ENCODE measurements at regions not wholly inside any gene's neighbourhood (a gene's known extent, or its start where the extent isn't known, plus 50 kb on each side); places are given as distances from the start of the nearest gene placed in this dataset.
A peak's percentile ranks its signal among the peaks of the same experiment; 100 is the strongest.

DNA sequence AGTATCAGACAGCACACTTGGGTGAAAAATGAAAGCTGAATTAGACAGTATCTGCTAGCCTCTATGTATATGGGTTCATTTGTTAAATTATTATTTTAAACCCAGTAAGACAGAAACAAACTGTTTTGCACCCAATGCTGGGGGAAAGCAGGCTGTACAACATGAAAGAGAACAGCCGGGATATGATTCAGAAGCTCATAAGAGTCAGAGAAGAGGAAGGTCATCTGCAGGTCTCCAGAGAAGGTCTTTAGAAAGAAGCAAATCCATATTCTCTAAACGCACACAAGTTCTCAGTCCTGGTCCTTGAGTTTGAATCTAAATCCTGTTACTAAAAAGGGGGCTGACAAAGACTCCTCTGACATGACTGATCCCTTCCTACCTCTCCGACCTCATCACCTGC is 155.1 kb downstream of the SIPA1L2 start:
- DNase-seq = no peak

DNA sequence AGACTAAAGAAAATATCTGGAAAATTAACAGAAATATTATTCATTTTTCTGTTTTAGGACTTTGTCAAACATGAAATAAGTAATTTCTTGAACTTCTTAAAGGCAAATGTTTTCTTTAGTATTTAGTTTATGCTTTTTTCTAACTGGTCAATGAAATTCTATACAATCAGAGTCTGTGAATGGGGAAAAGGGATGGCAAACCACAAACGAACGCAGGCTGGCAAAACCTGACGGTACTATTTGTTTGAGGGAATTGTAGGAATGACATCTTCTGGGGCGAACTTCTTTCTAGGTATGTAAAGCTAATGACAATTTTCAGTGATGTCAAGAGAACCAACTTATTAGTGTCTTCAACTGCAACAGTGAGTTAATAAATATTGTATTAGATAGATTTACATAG is 156.0 kb downstream of the SIPA1L2 start:
- no peak for DNase-seq

DNA sequence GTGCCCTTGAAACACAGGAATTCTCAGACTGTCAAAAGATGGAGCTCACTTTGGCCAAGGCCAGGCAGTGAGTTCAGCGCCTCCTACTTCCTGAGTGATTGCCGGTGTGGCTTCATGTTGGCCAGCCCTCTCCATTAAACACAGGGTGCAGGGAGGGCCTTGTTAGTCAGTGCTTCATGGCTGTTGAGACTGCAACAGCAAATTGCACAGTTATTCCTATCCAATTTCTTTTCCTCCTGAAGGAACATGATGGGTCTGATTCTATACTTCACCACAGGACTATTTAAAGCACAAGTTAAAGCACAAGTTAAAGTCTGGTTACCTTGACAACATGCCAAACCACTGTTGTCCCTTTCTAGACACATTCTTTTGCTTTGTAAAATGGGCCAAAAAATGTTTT is 156.6 kb downstream of the SIPA1L2 start:
- DNase-seq = no peak

GRCh38 chr1:232472485-232473041 is 157.4 kb downstream of the SIPA1L2 start:
- DNase-seq = no peak

- DNase-seq = no peak
These were observed 158.7 kb downstream of the SIPA1L2 start for GRCh38 chr1:232471250-232471649.

GRCh38 chr1:232470711-232471110 is 159.2 kb downstream of the SIPA1L2 start:
- no peak for DNase-seq

GRCh38 chr1:232468249-232468648 is 161.7 kb downstream of the SIPA1L2 start:
- DNase-seq = no peak

GRCh38 chr1:232467073-232467760 is 162.7 kb downstream of the SIPA1L2 start:
- no peak for DNase-seq

- no peak for DNase-seq
These were observed 165.6 kb downstream of the SIPA1L2 start for GRCh38 chr1:232464325-232464724.

- DNase-seq = peak; percentile 32
These were observed 166.7 kb downstream of the SIPA1L2 start for GRCh38 chr1:232463225-232463624.

- DNase-seq = peak; percentile 2
These were observed 167.7 kb downstream of the SIPA1L2 start for GRCh38 chr1:232462213-232462612.

- DNase-seq = no peak
These were observed 170.1 kb downstream of the SIPA1L2 start for GRCh38 chr1:232459826-232460225.

DNA sequence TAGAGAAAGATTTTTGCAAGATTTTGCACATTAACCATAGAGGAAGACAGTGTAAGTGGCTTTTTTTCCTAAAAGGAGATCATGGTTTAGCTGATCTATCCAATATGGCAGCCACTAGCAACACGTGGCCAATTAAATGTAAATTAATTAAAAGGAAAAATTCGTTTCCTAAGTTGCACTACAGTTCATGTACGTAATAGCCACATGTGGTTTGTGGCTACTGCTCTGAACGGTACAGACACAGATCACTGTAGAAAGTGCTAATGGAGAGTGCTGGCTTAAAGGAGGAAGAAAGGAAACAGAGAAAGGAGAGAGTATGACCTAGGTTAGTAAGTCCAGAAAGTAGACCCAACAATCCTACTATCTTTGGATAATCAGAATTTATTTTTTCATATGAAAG is 170.8 kb downstream of the SIPA1L2 start:
- no peak for DNase-seq

DNA sequence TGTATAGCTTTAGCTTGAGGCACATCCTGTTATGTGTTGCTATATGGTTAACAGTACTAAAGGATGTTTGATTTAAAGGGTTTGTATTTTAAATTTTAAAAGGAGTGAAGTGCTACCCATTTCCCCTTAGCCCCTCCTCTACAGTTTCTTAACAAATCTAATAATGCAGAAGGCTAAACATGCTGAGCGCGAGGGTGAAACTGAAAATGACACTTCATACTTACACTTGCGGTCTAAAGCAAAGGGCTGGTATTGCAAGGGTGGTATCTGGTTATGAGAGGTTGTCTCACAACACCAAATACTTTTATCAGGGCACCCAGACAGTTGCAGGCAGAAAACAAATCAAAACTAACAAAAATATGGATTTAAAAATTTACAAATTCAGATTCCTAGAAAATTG is 172.3 kb downstream of the SIPA1L2 start:
- no peak for DNase-seq

- DNase-seq = no peak
These were observed 173.2 kb downstream of the SIPA1L2 start for GRCh38 chr1:232456714-232457113.

DNA sequence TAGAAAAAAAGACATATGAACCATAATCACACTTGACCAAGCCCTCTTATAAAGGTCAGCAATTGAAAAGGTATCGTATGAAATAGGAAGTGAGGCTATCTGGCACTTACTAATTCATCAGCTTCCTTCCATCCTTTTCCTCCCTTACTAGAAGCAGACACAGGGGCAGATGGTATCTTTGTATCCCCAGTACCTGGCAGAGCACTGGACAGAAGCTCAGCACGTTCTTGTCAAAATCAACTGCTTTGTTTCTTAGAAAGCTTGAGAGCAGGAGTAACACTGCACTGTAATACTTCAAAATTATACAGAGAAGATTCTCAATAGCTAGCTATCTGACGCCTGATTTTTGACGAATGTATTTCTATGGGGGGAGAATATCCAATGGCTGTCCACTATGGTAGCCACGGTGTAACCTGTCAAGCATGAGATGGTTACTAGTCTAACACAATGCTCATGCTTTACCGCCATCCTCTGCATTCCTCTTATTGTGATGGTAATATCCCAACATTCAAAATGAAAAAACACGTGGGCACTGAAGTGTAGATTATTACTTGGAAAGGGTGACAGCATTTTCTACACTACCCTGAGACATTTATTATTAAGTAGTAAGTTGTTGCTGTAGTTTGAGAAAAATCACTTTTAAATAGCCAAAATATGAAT is 175.6 kb downstream of the SIPA1L2 start:
- DNase-seq = no peak

DNA sequence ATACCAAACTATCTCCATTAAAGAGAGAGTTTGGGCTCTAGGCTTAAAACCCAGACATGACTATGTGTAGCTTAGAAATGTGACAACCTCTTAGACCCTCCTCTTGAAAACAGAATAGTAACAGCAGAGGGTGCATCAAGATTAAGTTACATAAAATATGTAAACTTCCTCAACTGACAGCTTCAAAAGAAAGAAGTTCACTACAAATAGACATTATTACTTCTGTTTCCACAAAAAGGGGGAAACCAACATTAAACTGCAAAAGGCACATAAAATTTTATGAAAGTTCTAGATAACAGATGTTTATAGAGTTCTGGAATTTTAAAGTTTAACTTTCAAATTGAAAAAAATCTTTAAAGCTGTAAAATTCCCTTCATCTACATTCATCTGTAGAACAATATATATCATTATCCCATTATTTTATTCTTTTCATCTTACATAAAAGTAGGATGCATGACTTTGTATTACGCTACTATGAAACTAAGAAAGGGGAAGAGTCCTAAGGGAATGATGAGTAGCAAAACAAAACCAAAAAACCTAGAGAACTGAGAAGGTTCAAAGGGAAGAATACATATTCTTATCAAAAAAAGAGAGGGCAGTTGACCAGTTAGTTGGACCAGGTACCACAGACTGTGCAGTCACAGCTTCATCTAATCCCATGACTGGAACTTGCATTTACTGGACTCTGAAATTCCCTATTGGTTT is 177.0 kb downstream of the SIPA1L2 start:
- DNase-seq = no peak

GRCh38 chr1:232452117-232452516 is 177.8 kb downstream of the SIPA1L2 start:
- no peak for DNase-seq

- DNase-seq = no peak
These were observed 178.4 kb downstream of the SIPA1L2 start for GRCh38 chr1:232451506-232451905.

- no peak for DNase-seq
These were observed 179.3 kb downstream of the SIPA1L2 start for GRCh38 chr1:232450615-232451014.

- no peak for DNase-seq
These were observed 182.8 kb downstream of the SIPA1L2 start for GRCh38 chr1:232447125-232447524.

DNA sequence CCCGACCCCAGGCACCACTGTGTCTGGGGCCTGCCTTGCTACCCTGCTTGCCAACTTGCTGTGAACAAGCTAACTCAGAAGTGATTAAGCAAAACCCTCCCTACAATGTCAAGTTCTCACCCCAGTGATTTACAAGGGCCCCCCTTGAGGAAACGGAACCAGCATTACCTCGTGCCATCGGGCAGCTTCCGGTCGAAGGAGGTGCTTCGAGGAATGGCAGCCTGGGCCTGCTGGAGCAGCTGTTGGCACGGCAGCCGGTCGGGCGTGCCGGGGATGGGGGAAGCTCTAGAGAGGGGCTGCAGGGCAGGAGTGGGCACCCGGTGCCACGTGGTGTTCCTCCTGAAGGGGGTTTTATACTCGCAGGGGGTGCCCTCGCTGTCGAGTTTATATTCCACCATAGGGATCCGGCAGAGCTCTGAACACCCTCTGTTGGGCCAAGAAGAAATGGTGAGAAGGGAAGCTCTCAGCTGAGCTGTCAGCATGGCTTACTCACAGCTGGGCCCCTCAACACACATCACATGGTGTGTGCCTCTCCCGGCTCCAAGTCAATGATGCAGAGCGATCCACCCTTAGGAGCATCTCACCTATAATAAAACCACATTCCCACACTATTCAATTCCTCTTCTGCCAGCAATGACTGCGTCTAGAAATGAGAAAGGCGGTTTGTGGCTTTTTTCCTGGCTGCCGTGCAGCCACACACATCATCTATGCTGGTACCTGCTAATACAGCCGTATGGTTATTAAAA is 184.4 kb downstream of the SIPA1L2 start:
- no peak for DNase-seq

DNA sequence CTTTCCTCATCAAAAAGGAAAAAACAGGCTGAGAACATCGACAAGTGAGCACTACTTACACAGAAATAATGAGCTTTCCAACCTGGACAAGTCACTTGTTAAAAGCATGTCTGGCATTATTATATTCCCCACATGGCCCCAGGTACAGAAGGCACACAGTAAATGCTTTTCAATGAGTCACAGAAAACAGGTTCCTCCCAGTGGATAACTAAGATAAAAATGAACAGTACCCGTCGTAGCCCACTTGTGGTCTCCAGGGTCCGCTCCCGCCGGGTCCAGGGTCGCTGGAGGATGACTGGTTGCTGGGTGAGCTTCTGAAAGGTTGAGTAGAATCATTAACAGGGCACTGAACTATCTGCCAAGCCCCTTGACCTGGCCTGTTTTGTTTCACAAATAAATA is 186.6 kb downstream of the SIPA1L2 start:
- DNase-seq = no peak

Data from NCI-H2171 (cell line).